ENCODE measurements at regions not wholly inside any gene's neighbourhood (a gene's known extent, or its start where the extent isn't known, plus 50 kb on each side); places are given as distances from the start of the nearest gene placed in this dataset.

- Histone ChIP-seq H3K27me3 (ENCODE audit: control insufficient read depth, extremely low read depth, insufficient read depth, low read length) (no peaks in the 10 kb centered on the region), H3K4me2 (ENCODE audit: control insufficient read depth, extremely low read depth, insufficient read depth, low read depth, low read length) (no peak overlapping the region), H3K27ac (ENCODE audit: control insufficient read depth, insufficient read depth, low read length) (no peak overlapping the region), H3K9ac (ENCODE audit: control insufficient read depth, extremely low read depth, insufficient read depth, low read length) (no peak overlapping the region), H3K4me1 (ENCODE audit: control insufficient read depth, extremely low read depth, insufficient read depth, low read length) (no peaks in the 10 kb centered on the region), H3K9me3 (ENCODE audit: control insufficient read depth, low read depth, low read length) (no peaks in the 10 kb centered on the region), H3K79me2 (ENCODE audit: control insufficient read depth, insufficient read depth, low read length) (no peaks in the 10 kb centered on the region), H3K9me1 (ENCODE audit: control insufficient read depth, extremely low read depth, insufficient read depth, low read length) (no peaks in the 10 kb centered on the region), H4K20me1 (ENCODE audit: control insufficient read depth, extremely low read depth, insufficient read depth, low read length) (no peaks in the 10 kb centered on the region), H2AFZ (ENCODE audit: control insufficient read depth, low read length) (no peak overlapping the region), H3K36me3 (ENCODE audit: control insufficient read depth in 2 of 2, extremely low read depth in 1 of 2, insufficient read depth in 2 of 2, low read length in 2 of 2) (no peaks in the 10 kb centered on the region), H3K4me3 (ENCODE audit: control insufficient read depth in 2 of 3, extremely low read depth in 1 of 3, insufficient read depth in 2 of 3, low read depth in 1 of 3, low read length in 3 of 3) (no peak overlapping the region)
- FAIRE-seq: no peak
- dilution Hi-C loops (cut with MboI; ENCODE audit: extremely low pct_ligation_motif_present, low sequenced_read_pairs): no loop called here
- no peak for DNase-seq (ENCODE audit: low read depth, low spot score)
- TF ChIP-seq EZH2 (IDR thresholded peaks at IDR 0.05; ENCODE audit: low read length) (no peak), CTCF (optimal IDR thresholded peaks at IDR 0.05 in 1 of 3, IDR thresholded peaks at IDR 0.05 in 1 of 3, conservative IDR thresholded peaks at IDR 0.05 in 1 of 3; ENCODE audit: extremely low read depth in 1 of 3, insufficient read depth in 2 of 3, low read length in 3 of 3) (no peak)
These were observed 61.1 kb upstream of the PTBP2 start for GRCh38 chr1:96660503-96660902.

Small RNA genes lying in the stretch of these regions (small RNA-seq; reads per million reads assigned to genes)
- gene RNU1-130P (ENCODE audit: insufficient read length in 3 of 3, low read depth in 3 of 3, low replicate concordance in 1 of 3): 0 reads per million in 3 experiments

Measured in keratinocyte (primary cell).